HS-27A (cell line): ENCODE measurements at regions not wholly inside any gene's neighbourhood (a gene's known extent, or its start where the extent isn't known, plus 50 kb on each side); places are given as distances from the start of the nearest gene placed in this dataset.
"Not testable (repeated sequence)": the region's sequence is repeated elsewhere in the genome, so short reads cannot be mapped to it uniquely, and the experiment has no call there.

ENCODE experiments used
- DNase-seq: peaks from one replicate; pipeline ENCODE4 v3.0.0-alpha.2; 2012; ENCODE audit warnings: low read depth, missing footprints

GRCh38 chr2:62330959-62331358 is 135.0 kb downstream of the B3GNT2 start:
- DNase-seq = no peak

GRCh38 chr2:62329797-62330196 is 133.9 kb downstream of the B3GNT2 start:
- no peak for DNase-seq

DNA sequence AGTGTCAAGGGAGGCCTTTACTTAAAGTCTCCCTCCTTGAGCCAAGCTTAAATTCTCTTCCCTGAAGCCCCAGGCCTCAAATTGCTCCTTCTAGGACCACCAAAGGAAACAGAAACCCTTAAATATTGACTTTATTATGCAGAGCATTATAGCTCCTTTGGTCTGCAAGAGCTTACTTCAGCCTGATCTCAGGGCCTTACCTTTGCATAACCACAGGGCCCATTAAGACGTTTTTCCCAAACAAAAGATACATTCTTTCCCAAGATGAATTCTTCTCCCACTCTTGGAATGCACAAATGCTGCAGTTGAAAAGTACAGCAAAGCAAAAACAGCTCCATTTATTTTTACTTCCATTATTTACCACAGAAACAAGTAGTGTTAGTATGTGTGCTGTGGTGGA is 130.8 kb downstream of the B3GNT2 start:
- no peak for DNase-seq

DNA sequence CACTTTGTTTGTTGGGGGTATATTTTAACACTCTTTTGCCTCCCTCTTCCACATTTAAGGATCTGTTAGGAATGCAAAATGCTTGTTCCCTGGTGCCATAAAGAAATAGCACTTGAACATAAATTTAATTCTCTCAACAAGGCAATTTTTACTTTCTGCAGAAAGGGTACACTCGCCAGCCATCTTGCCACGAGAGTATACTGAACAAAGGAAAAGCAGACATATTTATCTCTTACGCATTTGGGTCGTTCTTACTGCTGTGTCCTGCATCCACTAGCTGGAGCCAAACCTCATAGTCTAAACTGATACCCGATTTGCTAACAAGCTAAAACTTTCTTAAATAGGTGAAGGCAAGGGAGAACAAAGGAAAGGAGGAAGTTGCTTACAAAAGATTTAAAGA is 129.5 kb downstream of the B3GNT2 start:
- DNase-seq = no peak

GRCh38 chr2:62321380-62322289 is 125.7 kb downstream of the B3GNT2 start:
- DNase-seq = no peak

DNA sequence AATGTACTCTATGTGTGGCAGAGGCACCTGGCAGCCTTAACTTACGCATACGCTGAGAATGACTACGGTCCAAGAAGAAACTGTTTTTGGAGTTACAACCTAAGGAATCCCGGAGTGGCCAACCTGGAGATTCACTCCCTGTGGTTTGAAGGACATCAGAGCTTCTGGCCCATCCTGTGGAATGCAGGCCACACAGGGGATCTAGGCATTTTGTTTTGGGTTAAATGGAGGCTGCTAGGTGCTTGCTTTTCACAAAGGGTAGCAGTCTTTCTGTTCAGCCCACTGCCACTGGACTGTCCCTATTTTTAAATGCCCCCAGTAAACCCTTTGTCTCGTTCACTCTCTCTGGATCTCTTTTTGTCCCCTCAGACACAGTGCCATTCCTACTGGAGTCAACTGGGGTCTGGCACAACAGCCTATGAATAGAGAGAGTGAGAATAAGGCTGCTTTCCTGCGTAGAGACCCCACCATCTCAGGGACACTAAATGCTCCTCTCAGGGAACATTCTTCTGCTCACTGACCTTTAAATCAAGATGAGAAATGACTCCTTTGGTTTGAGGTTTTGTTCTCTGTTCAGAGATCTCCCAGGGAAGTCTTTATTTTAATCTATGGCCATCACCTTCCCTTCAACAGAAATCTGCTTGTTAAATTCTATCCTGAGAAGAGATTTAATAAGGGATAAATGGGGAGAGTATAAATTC is 124.9 kb downstream of the B3GNT2 start:
- no peak for DNase-seq

DNA sequence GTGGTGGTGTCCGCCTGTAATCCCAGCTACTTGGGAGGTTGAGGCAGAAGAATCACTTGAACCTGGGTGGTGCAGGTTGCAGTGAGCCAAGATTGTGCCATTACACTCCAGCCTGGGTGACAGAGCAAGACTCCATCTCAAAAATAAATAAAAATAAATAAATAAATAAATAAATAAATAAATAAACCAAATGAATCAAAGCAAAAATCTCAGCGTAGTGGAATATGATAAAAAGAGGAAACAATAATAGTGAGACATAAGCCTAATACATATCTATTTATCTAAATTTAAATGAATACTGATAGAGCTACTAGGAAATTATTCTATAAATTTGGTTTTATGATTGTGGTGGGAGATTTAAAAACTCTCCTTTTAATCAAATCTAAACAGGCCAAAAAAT is 124.2 kb downstream of the B3GNT2 start:
- not testable (repeated sequence) for DNase-seq

- DNase-seq = no peak
These were observed 123.2 kb downstream of the B3GNT2 start for GRCh38 chr2:62319070-62319469.

DNA sequence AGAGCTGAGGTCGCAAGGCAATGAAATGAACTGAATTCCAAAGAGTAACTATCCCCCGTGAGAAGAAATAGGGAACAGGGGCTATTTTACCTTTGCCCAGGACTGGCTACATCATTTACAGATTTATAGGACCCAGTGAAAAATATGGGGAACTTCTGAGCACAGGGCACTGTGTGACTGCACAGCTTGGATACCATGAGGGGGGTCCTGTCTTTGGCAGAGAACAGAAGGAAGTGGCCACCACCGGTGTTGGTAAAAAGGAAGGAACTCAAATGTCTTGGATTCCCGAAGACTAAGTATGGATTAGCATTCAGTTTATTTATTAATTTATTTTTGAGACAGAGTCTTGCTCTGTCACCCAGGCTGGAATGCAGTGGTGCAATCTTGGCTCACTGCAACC is 119.6 kb downstream of the B3GNT2 start:
- no peak for DNase-seq

DNA sequence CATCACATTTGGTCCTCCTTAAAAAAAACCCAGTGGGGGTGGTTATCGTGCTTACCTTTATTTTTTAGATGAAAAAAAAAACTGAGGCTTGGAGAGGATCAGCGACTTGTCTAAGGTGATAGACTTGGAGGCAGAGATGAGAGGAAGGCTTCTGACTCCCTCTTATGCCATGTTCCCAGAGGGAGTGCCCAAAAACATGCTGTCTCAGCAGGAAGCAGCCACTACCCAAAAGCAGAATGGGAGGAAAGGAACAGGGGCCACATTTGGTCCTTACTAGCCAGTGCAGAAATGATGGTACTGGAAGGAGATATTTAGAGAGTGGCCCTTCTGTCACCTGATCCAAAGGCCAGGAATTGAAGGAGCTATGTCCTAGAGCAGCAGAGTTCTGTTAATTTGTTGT is 118.4 kb downstream of the B3GNT2 start:
- no peak for DNase-seq

GRCh38 chr2:62313449-62314227 is 117.7 kb downstream of the B3GNT2 start:
- DNase-seq = no peak

- no peak for DNase-seq
These were observed 113.7 kb downstream of the B3GNT2 start for GRCh38 chr2:62309465-62310091.

- no peak for DNase-seq
These were observed 113.2 kb downstream of the B3GNT2 start for GRCh38 chr2:62309081-62309464.

DNA sequence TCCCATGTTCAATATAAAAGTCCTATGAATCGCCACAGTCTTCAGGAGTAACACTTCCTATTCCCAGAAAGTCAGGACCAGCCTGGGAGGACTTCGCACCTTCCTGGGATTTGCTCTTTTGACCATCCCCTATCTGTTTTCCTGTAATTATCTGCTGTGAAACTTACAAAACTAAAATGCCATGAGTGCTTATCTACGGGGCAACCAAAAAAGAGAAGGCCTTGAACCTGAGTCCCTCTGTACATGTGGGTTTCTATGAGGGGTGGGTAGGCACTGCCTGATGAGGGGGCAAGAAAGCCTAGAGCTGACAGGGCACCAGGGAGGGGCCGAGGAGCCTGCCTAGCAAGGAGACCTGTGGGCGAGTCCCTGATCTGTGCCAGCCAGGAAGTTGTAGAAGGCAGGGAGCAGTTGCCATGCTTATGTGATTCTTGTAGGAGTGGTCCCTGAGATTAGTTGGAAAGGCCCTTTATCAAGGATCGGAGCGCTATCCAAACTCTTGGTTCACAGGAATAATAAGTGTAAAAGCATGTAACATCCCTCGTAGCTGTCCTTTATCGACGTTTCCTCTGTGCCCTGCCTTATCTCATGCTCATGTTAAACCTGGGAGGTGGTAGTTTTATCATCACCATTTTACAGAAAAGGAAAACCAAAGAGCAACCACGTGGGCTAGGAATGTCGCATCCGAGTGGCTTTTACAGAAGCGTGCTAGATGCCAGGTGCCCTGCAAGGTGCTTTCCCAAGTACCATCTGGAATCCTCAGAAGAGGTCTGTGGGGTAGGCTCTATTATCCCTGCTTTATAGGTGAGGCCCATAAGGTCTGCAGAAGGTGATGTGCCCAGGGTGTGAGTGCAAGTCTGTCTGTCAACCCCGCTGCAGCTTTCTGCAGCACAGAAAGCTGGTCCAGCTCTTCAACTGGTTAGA is 111.8 kb downstream of the B3GNT2 start:
- no peak for DNase-seq

GRCh38 chr2:62306751-62307468 is 111.0 kb downstream of the B3GNT2 start:
- no peak for DNase-seq

DNA sequence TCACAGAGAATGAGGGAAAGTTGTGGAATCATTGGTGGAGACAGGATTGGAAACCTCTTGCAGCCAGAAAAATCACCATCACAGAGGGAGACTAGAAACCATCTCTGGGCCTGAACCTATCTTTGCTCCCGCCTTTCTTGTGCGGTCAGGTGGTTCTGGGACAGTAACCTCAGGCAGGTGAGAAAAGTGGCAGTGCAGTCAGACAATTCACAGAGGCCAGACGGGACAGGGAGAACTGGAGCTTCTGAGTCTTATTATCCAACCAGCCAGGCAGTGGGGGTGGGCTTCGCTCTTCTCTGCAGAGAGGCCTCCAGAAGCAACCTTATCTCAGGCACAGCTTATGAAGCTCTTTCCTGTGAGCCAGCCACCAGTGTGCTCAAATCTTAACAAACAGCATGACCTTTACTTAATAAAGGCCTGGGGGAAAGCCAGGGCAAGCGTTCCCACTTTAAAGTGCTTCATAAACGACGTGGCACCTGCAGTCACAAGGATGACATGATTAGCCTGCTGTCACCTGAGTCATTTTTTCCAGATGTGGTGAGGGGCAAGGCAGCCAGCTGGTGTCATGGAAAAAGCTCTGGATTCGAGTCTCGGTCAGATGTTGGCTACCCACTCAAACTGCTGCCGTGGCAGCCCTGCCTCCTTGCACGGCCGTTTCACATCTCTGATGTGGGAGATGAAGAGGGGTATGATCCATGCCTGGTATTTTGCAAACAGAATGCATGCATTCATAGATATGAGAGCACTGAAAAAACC is 109.7 kb downstream of the B3GNT2 start:
- no peak for DNase-seq

- DNase-seq = no peak
These were observed 108.8 kb downstream of the B3GNT2 start for GRCh38 chr2:62304429-62305417.

DNA sequence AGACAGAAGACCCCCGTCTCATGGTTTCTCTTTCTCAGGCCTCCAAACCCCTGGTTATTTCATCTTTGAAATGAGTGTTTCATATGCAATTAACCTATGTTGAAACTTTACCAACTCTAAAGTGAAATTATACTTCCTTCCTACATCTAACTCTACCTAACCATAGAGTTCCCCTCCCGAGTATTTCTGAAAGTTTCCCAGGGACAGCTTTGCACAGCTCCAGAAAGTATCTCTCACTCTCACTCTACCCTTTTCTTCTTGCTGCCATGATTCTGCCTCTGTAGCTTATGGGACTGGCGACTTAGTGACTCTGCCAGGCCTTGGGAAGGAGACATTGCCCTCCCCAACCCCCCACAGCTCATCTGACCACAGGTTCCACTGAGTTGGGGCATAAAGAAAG is 107.9 kb downstream of the B3GNT2 start:
- no peak for DNase-seq
